HCT116 (cell line): ENCODE measurements at regions not wholly inside any gene's neighbourhood (a gene's known extent, or its start where the extent isn't known, plus 50 kb on each side); places are given as distances from the start of the nearest gene placed in this dataset.
A peak's percentile ranks its signal among the peaks of the same experiment; 100 is the strongest.

Experiments
- ATAC-seq: fragments of 200-7000 bp; cut with Tn5 transposase; 2 replicates; pipeline ENCODE4 v1.9.1; 2020; ENCODE audit warnings: mild to moderate bottlenecking, moderate library complexity
- BruUV-seq: library from RNA; stranded (reverse); fragments of 400-500 nt; replicated peaks from 2 replicates; lab custom pipeline; 2021; lab: Mats Ljungman, UMichigan
- CTCF ChIA-PET: fragments of 300-600 bp; sonication (Branson Sonifier 250); formaldehyde crosslinking; loops from one replicate; lab custom pipeline; 2021; ENCODE audit warnings: antibody characterized with exemption; lab: Charles Lee
- POLR2A ChIA-PET: fragments of 300-600, 350-600 bp; sonication (Branson Sonifier 250); formaldehyde crosslinking; loops from one replicate; lab custom pipeline; 2021; ENCODE audit warnings: antibody characterized with exemption; lab: Charles Lee
- RAD21 ChIA-PET, 2 experiments: fragments of 300-600 bp; sonication (Branson Sonifier 250); formaldehyde crosslinking; loops; one replicate each; lab custom pipeline; 2023; ENCODE audit warnings: low total read pairs in 2 of 2; ENCODE audit not compliant: uncharacterized antibody in 2 of 2, unreplicated experiment in 2 of 2, low non-redundant PET in 1 of 2; lab: Charles Lee
- DNase-seq: peaks from one replicate; pipeline ENCODE4 v3.0.0-alpha.2; 2010; ENCODE audit warnings: low read depth, low spot score
- H2AFZ ChIP-seq: fragments of 200-600 bp; shearing (Covaris generic), sonication (generic); 2 replicates; pipeline ENCODE4 v1.6.1; 2017; ENCODE audit warnings: low read depth, mixed run types, mixed read lengths, antibody characterized with exemption, low read length; ENCODE audit not compliant: poor library complexity, severe bottlenecking
- H3K27ac ChIP-seq: 2 replicates; pipeline ENCODE4 v1.5.1; 2012; ENCODE audit warnings: low read depth, low read length
- H3K27me3 ChIP-seq: fragments of 200-600 bp; sonication (generic); 2 replicates; pipeline ENCODE4 v1.6.1; 2016; ENCODE audit warnings: mixed run types, low read length, mixed read lengths; ENCODE audit not compliant: insufficient read depth
- H3K36me3 ChIP-seq, 2 experiments: fragments of 200-500 bp in 1 of 2; fragments of 200-600 bp in 1 of 2; sonication (Bioruptor generic) in 1 of 2; sonication (generic) in 1 of 2; 2 replicates each; pipeline versions ENCODE4 v1.5.1 to v1.6.1; 2014 to 2016; ENCODE audit warnings: low read length in 2 of 2, inconsistent platforms in 1 of 2, mixed read lengths in 1 of 2, mixed run types in 1 of 2; ENCODE audit not compliant: insufficient read depth in 2 of 2, control insufficient read depth in 1 of 2
- H3K4me1 ChIP-seq, 2 experiments: fragments of 200-600 bp in 1 of 2; sonication (generic) in 1 of 2; 2 replicates each; pipeline versions ENCODE4 v1.5.1 to v1.6.1; 2012 to 2017; ENCODE audit warnings: low read length in 2 of 2, inconsistent platforms in 1 of 2, mild to moderate bottlenecking in 1 of 2, mixed read lengths in 1 of 2, mixed run types in 1 of 2, moderate library complexity in 1 of 2; ENCODE audit not compliant: insufficient read depth in 2 of 2, control insufficient read depth in 1 of 2
- H3K4me2 ChIP-seq: fragments of 200-600 bp; sonication (generic); 2 replicates; pipeline ENCODE4 v1.6.1; 2017; ENCODE audit warnings: mixed run types, low read length, mixed read lengths
- H3K4me3 ChIP-seq, 2 experiments: fragments of 200-600 bp in 1 of 2; sonication (generic) in 1 of 2; replicated peaks in 1 of 2; 2 replicates each; pipeline ENCODE4 v1.5.1; 2011 to 2016; ENCODE audit warnings: low read length in 2 of 2, control low read depth in 1 of 2, low read depth in 1 of 2, mild to moderate bottlenecking in 1 of 2, mixed read lengths in 1 of 2, mixed run types in 1 of 2
- H3K79me2 ChIP-seq: fragments of 200-600 bp; sonication (generic); 2 replicates; pipeline ENCODE4 v1.6.1; 2017; ENCODE audit warnings: mild to moderate bottlenecking, mixed run types, low read length, moderate library complexity, mixed read lengths; ENCODE audit not compliant: insufficient read depth
- H3K9ac ChIP-seq: fragments of 200-600 bp; sonication (generic); 2 replicates; pipeline ENCODE4 v1.6.1; 2016; ENCODE audit warnings: low read length, mixed read lengths
- H3K9me2 ChIP-seq: fragments of 200-600 bp; sonication (generic), shearing (Covaris generic); 2 replicates; pipeline ENCODE4 v1.6.1; 2017; ENCODE audit warnings: mixed run types, mild to moderate bottlenecking, moderate library complexity; ENCODE audit not compliant: insufficient read depth
- H3K9me3 ChIP-seq, 2 experiments: fragments of 200-500 bp in 1 of 2; fragments of 200-600 bp in 1 of 2; sonication (Bioruptor generic) in 1 of 2; sonication (generic) in 1 of 2; 2 replicates each; pipeline ENCODE4 v1.6.1; 2014 to 2017; ENCODE audit warnings: low read length in 2 of 2, mixed read lengths in 2 of 2, inconsistent platforms in 1 of 2, low read depth in 1 of 2, mild to moderate bottlenecking in 1 of 2, mixed run types in 1 of 2, moderate library complexity in 1 of 2; ENCODE audit not compliant: control insufficient read depth in 1 of 2, insufficient read depth in 1 of 2
- H4K20me1 ChIP-seq: fragments of 200-600 bp; sonication (generic), shearing (Covaris generic); 2 replicates; pipeline ENCODE4 v1.6.1; 2017; ENCODE audit warnings: mixed run types, mild to moderate bottlenecking, moderate library complexity; ENCODE audit not compliant: insufficient read depth
- CBX3 ChIP-seq: IDR thresholded peaks from 2 replicates; pipeline ENCODE4 v1.6.1; 2012; ENCODE audit warnings: low read depth
- CEBPB ChIP-seq: IDR thresholded peaks from 2 replicates; pipeline ENCODE4 v1.6.1; 2012; ENCODE audit warnings: low read depth
- CTCF ChIP-seq, 3 experiments: fragments of 200-600 bp in 1 of 3; sonication (generic) in 1 of 3; IDR thresholded peaks in 2 of 3; conservative IDR thresholded peaks in 1 of 3; 2 replicates each; pipeline ENCODE4 v1.5.1; 2012 to 2017; ENCODE audit warnings: low read depth in 2 of 3, low read length in 2 of 3, antibody characterized with exemption in 1 of 3, borderline replicate concordance in 1 of 3, control low read depth in 1 of 3, mild to moderate bottlenecking in 1 of 3, mixed read lengths in 1 of 3, mixed run types in 1 of 3, moderate library complexity in 1 of 3; ENCODE audit not compliant: insufficient read depth in 1 of 3
- EZH2 ChIP-seq: fragments of 200-600 bp; sonication (generic); IDR thresholded peaks from 2 replicates; pipeline ENCODE4 v1.6.1; 2017; ENCODE audit warnings: antibody characterized with exemption, mixed run types
- EZH2phosphoT487 ChIP-seq: fragments of 200-600 bp; IDR thresholded peaks from 2 replicates; pipeline ENCODE4 v1.6.1; 2018; ENCODE audit warnings: antibody characterized with exemption, borderline replicate concordance
- MAX ChIP-seq: IDR thresholded peaks from 2 replicates; pipeline ENCODE4 v1.6.1; 2012
- POLR2A ChIP-seq: IDR thresholded peaks from 2 replicates; pipeline ENCODE4 v1.7.0; 2011; ENCODE audit warnings: borderline replicate concordance; ENCODE audit not compliant: insufficient read depth, insufficient read length; ENCODE audit errors: extremely low read depth
- REST ChIP-seq: IDR thresholded peaks from 2 replicates; pipeline ENCODE4 v1.6.1; 2012; ENCODE audit warnings: low read depth
- SRF ChIP-seq: IDR thresholded peaks from 2 replicates; pipeline ENCODE4 v1.6.1; 2012; ENCODE audit warnings: low read depth
- ZNF274 ChIP-seq: fragments of 200-500 bp; sonication (Bioruptor generic); IDR thresholded peaks from 2 replicates; pipeline ENCODE4 v1.6.1; 2014; ENCODE audit warnings: mild to moderate bottlenecking, low read depth, low read length, inconsistent platforms
- intact Hi-C: fragments of 100-400 bp; cut with micrococcal nuclease; formaldehyde crosslinking; loops from 2 replicates; pipeline ENCODE4 v1.10.0; 2022

GRCh38 chr4:141503260-141503659, 133.1 kb upstream of the IL15 start:
- ChIA-PET CTCF (no interaction called here), RAD21 (no interaction called here), POLR2A (no interaction called here)
- peak overlapping the region; percentile 41 for H2AFZ ChIP-seq
- intact Hi-C loops = no loop called here
- H4K20me1 ChIP-seq = no peaks in the 10 kb centered on the region
- no peak overlapping the region for H3K9ac ChIP-seq
- ATAC-seq (no peak), DNase-seq (no peak)
- BruUV-seq = no TSS peak
- no peak overlapping the region for H3K4me2 ChIP-seq
- H3K9me3 ChIP-seq = no peaks in the 10 kb centered on the region
- no peak for TF ChIP-seq MAX
- TF ChIP-seq SRF = no peak
- no peak for TF ChIP-seq CEBPB
- TF ChIP-seq CBX3 = no peak
- no peak for TF ChIP-seq EZH2
- no peak for TF ChIP-seq EZH2phosphoT487
- TF ChIP-seq POLR2A = no peak
- TF ChIP-seq ZNF274 = no peak
- no peak for TF ChIP-seq CTCF (IDR thresholded peaks at IDR 0.05 in 2 of 3, conservative IDR thresholded peaks at IDR 0.05 in 1 of 3; ENCODE audit: borderline replicate concordance in 1 of 3, insufficient read depth in 1 of 3, low read depth in 2 of 3, low read length in 2 of 3)
- TF ChIP-seq REST = no peak
- no peaks in the 10 kb centered on the region for H3K36me3 ChIP-seq
- no peak overlapping the region for H3K4me3 ChIP-seq
- no peaks in the 10 kb centered on the region for H3K79me2 ChIP-seq
- no peaks in the 10 kb centered on the region for H3K4me1 ChIP-seq
- H3K9me2 ChIP-seq = no peaks in the 10 kb centered on the region
- no peak overlapping the region for H3K27ac ChIP-seq
- H3K27me3 ChIP-seq = no peaks in the 10 kb centered on the region
